Urinary bladder (tissue), 3 donors: ENCODE measurements at regions not wholly inside any gene's neighbourhood (a gene's known extent, or its start where the extent isn't known, plus 50 kb on each side); places are given as distances from the start of the nearest gene placed in this dataset.

Source experiments
- DNase-seq: peaks from one replicate; pipeline ENCODE4 v3.0.0-alpha.2; 2015; ENCODE audit errors: extremely low spot score
- H3K27ac ChIP-seq: one replicate; pipeline ENCODE4 v1.5.1; 2013; ENCODE audit warnings: low read depth, mild to moderate bottlenecking, moderate library complexity
- H3K36me3 ChIP-seq: one replicate; pipeline ENCODE4 v1.6.1; 2013; ENCODE audit warnings: mild to moderate bottlenecking, moderate library complexity; ENCODE audit not compliant: insufficient read depth
- H3K4me1 ChIP-seq: one replicate; pipeline ENCODE4 v1.6.1; 2013; ENCODE audit warnings: mild to moderate bottlenecking, moderate library complexity; ENCODE audit not compliant: insufficient read depth
- H3K4me3 ChIP-seq: one replicate; pipeline ENCODE4 v1.5.1; 2013; ENCODE audit warnings: low read depth, low read length
- WGBS: extraction: QIAGEN DNeasy Blood & Tissue Kit; methylation state at CpG from one replicate; pipeline ENCODE4 v1.1.7; 2013; 5-methylcytosine and 5-hydroxymethylcytosine counted together
- donor health status: healthy with polysubstance abuse.
- donor health status: healthy.

- DNase-seq, result no peak
- Histone ChIP-seq H3K27ac (no peak overlapping the region), H3K36me3 (no peaks in the 10 kb centered on the region), H3K4me1 (no peaks in the 10 kb centered on the region), H3K4me3 (no peak overlapping the region)
- WGBS, result 59% methylated on average over 3 of the region's 3 CpGs
These were observed 210.0 kb downstream of the FOXO1 start for GRCh38 chr13:40456397-40456953.

- Histone ChIP-seq H3K4me1 (no peaks in the 10 kb centered on the region), H3K27ac (no peak overlapping the region), H3K36me3 (no peaks in the 10 kb centered on the region), H3K4me3 (no peak overlapping the region)
- 78% methylated on average over 8 of the region's 8 CpGs for WGBS
- no peak for DNase-seq
These were observed 209.4 kb downstream of the FOXO1 start for GRCh38 chr13:40456979-40457553.

GRCh38 chr13:40457929-40458719, 208.3 kb downstream of the FOXO1 start:
- DNase-seq, result no peak

GRCh38 chr13:40458720-40458990, 207.8 kb downstream of the FOXO1 start:
- no peaks in the 10 kb centered on the region for H3K4me1 ChIP-seq
- H3K36me3 ChIP-seq, result no peaks in the 10 kb centered on the region
- 87% methylated on average over 7 of the region's 7 CpGs for WGBS
- DNase-seq, result no peak
- H3K4me3 ChIP-seq, result no peak overlapping the region
- no peak overlapping the region for H3K27ac ChIP-seq

More at GRCh38 chr13:40457929-40458719, 208.3 kb downstream of the FOXO1 start:
- no peak overlapping the region for H3K27ac ChIP-seq
- H3K36me3 ChIP-seq, result no peaks in the 10 kb centered on the region
- H3K4me1 ChIP-seq, result no peaks in the 10 kb centered on the region
- WGBS, result 84% methylated on average over 12 of the region's 12 CpGs
- H3K4me3 ChIP-seq, result no peak overlapping the region

- WGBS, result 74% methylated on average over 3 of the region's 3 CpGs
- Histone ChIP-seq H3K4me1 (no peaks in the 10 kb centered on the region), H3K27ac (no peak overlapping the region), H3K4me3 (no peak overlapping the region), H3K36me3 (no peaks in the 10 kb centered on the region)
- DNase-seq, result no peak
These were observed 206.3 kb downstream of the FOXO1 start for GRCh38 chr13:40460116-40460515.

- Histone ChIP-seq H3K36me3 (no peaks in the 10 kb centered on the region), H3K4me1 (no peaks in the 10 kb centered on the region), H3K4me3 (no peak overlapping the region), H3K27ac (no peak overlapping the region)
- WGBS, result 92% methylated on average over 12 of the region's 12 CpGs
- DNase-seq, result no peak
These were observed 202.0 kb downstream of the FOXO1 start for GRCh38 chr13:40464337-40465014.

- H3K4me1 ChIP-seq, result no peaks in the 10 kb centered on the region
These were observed 201.4 kb downstream of the FOXO1 start for GRCh38 chr13:40465015-40465390.

GRCh38 chr13:40466272-40466671, 200.2 kb downstream of the FOXO1 start:
- no peaks in the 10 kb centered on the region for H3K36me3 ChIP-seq
- no peak overlapping the region for H3K4me3 ChIP-seq
- H3K4me1 ChIP-seq, result no peaks in the 10 kb centered on the region
- no peak overlapping the region for H3K27ac ChIP-seq
- no peak for DNase-seq
- WGBS, result 96% methylated on average over 6 of the region's 6 CpGs

More at GRCh38 chr13:40465015-40465390, 201.4 kb downstream of the FOXO1 start:
- Histone ChIP-seq H3K4me3 (no peak overlapping the region), H3K27ac (no peak overlapping the region), H3K36me3 (no peaks in the 10 kb centered on the region)
- no peak for DNase-seq
- 89% methylated on average over 3 of the region's 3 CpGs for WGBS

GRCh38 chr13:40468227-40468838, 198.1 kb downstream of the FOXO1 start:
- Histone ChIP-seq H3K4me1 (no peaks in the 10 kb centered on the region), H3K36me3 (no peaks in the 10 kb centered on the region), H3K4me3 (no peak overlapping the region), H3K27ac (no peak overlapping the region)
- 95% methylated on average over 2 of the region's 2 CpGs for WGBS
- no peak for DNase-seq

- 89% methylated on average over 12 of the region's 12 CpGs for WGBS
- Histone ChIP-seq H3K4me1 (no peaks in the 10 kb centered on the region), H3K27ac (no peak overlapping the region), H3K4me3 (no peak overlapping the region), H3K36me3 (no peaks in the 10 kb centered on the region)
- DNase-seq, result no peak
These were observed 196.7 kb downstream of the FOXO1 start for GRCh38 chr13:40469581-40470310.

GRCh38 chr13:40470660-40471059, 195.8 kb downstream of the FOXO1 start:
- 56% methylated on average over 4 of the region's 4 CpGs for WGBS
- no peak for DNase-seq
- Histone ChIP-seq H3K36me3 (no peaks in the 10 kb centered on the region), H3K4me3 (no peak overlapping the region), H3K4me1 (no peaks in the 10 kb centered on the region), H3K27ac (no peak overlapping the region)

GRCh38 chr13:40471076-40471475, 195.4 kb downstream of the FOXO1 start:
- H3K27ac ChIP-seq, result no peak overlapping the region
- no peak for DNase-seq
- H3K4me1 ChIP-seq, result no peaks in the 10 kb centered on the region
- WGBS, result 85% methylated on average over 5 of the region's 5 CpGs
- no peaks in the 10 kb centered on the region for H3K36me3 ChIP-seq
- H3K4me3 ChIP-seq, result no peak overlapping the region

- Histone ChIP-seq H3K27ac (no peak overlapping the region), H3K36me3 (no peaks in the 10 kb centered on the region), H3K4me1 (no peaks in the 10 kb centered on the region), H3K4me3 (no peak overlapping the region)
- no peak for DNase-seq
- 97% methylated on average over 10 of the region's 10 CpGs for WGBS
These were observed 194.5 kb downstream of the FOXO1 start for GRCh38 chr13:40471911-40472310.
